ENCODE measurements at regions not wholly inside any gene's neighbourhood (a gene's known extent, or its start where the extent isn't known, plus 50 kb on each side); places are given as distances from the start of the nearest gene placed in this dataset.

- TF ChIP-seq, protein P1, sequence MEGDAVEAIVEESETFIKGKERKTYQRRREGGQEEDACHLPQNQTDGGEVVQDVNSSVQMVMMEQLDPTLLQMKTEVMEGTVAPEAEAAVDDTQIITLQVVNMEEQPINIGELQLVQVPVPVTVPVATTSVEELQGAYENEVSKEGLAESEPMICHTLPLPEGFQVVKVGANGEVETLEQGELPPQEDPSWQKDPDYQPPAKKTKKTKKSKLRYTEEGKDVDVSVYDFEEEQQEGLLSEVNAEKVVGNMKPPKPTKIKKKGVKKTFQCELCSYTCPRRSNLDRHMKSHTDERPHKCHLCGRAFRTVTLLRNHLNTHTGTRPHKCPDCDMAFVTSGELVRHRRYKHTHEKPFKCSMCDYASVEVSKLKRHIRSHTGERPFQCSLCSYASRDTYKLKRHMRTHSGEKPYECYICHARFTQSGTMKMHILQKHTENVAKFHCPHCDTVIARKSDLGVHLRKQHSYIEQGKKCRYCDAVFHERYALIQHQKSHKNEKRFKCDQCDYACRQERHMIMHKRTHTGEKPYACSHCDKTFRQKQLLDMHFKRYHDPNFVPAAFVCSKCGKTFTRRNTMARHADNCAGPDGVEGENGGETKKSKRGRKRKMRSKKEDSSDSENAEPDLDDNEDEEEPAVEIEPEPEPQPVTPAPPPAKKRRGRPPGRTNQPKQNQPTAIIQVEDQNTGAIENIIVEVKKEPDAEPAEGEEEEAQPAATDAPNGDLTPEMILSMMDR (IDR thresholded peaks at IDR 0.05), result no peak
- no peak for TF ChIP-seq CBFB (CRISPR knock-in tag; IDR thresholded peaks at IDR 0.05; ENCODE audit: low read depth)
- TF ChIP-seq FOXK1 (CRISPR knock-in tag; IDR thresholded peaks at IDR 0.05), result no peak
- TF ChIP-seq, protein P2, sequence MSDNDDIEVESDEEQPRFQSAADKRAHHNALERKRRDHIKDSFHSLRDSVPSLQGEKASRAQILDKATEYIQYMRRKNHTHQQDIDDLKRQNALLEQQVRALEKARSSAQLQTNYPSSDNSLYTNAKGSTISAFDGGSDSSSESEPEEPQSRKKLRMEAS (CRISPR knock-in tag; IDR thresholded peaks at IDR 0.05), result no peak
- TF ChIP-seq, protein P3, sequence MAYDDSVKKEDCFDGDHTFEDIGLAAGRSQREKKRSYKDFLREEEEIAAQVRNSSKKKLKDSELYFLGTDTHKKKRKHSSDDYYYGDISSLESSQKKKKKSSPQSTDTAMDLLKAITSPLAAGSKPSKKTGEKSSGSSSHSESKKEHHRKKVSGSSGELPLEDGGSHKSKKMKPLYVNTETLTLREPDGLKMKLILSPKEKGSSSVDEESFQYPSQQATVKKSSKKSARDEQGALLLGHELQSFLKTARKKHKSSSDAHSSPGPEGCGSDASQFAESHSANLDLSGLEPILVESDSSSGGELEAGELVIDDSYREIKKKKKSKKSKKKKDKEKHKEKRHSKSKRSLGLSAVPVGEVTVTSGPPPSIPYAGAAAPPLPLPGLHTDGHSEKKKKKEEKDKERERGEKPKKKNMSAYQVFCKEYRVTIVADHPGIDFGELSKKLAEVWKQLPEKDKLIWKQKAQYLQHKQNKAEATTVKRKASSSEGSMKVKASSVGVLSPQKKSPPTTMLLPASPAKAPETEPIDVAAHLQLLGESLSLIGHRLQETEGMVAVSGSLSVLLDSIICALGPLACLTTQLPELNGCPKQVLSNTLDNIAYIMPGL (CRISPR knock-in tag; IDR thresholded peaks at IDR 0.05), result no peak
- no peak for TF ChIP-seq JUN (CRISPR knock-in tag; IDR thresholded peaks at IDR 0.05)
- no peak for TF ChIP-seq ZNF281 (CRISPR knock-in tag; IDR thresholded peaks at IDR 0.05)
- no peak for TF ChIP-seq USF1 (CRISPR knock-in tag; IDR thresholded peaks at IDR 0.05)
- TF ChIP-seq FOXP4 (CRISPR knock-in tag; IDR thresholded peaks at IDR 0.05), result no peak
- TF ChIP-seq HMGA2 (CRISPR knock-in tag; IDR thresholded peaks at IDR 0.05), result no peak
- TF ChIP-seq NR2C2 (CRISPR knock-in tag; IDR thresholded peaks at IDR 0.05), result no peak
- TF ChIP-seq SP1 (CRISPR knock-in tag; conservative IDR thresholded peaks at IDR 0.05), result no peak
- TF ChIP-seq, protein P4, sequence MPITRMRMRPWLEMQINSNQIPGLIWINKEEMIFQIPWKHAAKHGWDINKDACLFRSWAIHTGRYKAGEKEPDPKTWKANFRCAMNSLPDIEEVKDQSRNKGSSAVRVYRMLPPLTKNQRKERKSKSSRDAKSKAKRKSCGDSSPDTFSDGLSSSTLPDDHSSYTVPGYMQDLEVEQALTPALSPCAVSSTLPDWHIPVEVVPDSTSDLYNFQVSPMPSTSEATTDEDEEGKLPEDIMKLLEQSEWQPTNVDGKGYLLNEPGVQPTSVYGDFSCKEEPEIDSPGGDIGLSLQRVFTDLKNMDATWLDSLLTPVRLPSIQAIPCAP (CRISPR knock-in tag; IDR thresholded peaks at IDR 0.05), result no peak
These were observed 113.0 kb upstream of the SLC22A23 start for GRCh38 chr6:3569816-3570215.

All from WTC11 (cell line).